ENCODE measurements at regions not wholly inside any gene's neighbourhood (a gene's known extent, or its start where the extent isn't known, plus 50 kb on each side); places are given as distances from the start of the nearest gene placed in this dataset.

DNA sequence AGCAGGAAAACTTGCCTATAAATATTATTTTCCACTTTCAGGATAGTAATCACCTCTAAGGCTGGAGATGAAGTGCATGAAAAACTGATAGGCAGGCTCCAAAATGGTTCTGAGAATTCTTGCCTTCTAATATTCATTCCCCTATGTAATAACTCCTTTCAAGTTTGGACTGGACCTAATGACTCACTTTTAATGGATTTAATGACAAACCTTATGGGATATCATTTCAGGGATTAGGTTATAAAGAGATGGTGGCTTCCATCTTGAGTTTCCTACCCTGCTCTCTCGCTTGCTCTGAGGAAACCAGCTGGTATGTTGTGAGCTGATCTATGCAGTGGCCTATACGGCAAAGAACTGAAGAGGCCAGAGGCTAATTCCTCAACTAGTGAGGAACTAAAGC is 192.0 kb downstream of the BCHE start:
- ChIA-PET CTCF (ENCODE audit: low intra/inter-chr PET ratio, low total read pairs) (no interaction called here), POLR2A (no interaction called here)
- DNase-seq (ENCODE audit: low spot score) (no peak), FAIRE-seq (no peak), ATAC-seq (no peak)
- BruUV-seq (replicated peaks): no TSS peak
- no peaks in the 10 kb centered on the region for H3K27me3 ChIP-seq (ENCODE audit: control insufficient read depth in 1 of 2, insufficient read depth in 2 of 2, low read length in 2 of 2)
- no peaks in the 10 kb centered on the region for H3K79me2 ChIP-seq (ENCODE audit: insufficient read depth, low read length)
- H2AFZ ChIP-seq (ENCODE audit: low read length): no peak overlapping the region
- no peak overlapping the region for H3K4me3 ChIP-seq (replicated peaks in 1 of 3; ENCODE audit: insufficient read depth in 1 of 3, low read depth in 2 of 3, low read length in 3 of 3)
- in situ Hi-C loops (cut with HindIII; ENCODE audit: extremely low pct_ligation_motif_present, low pct_unique_long_range_greater_than_20kb): no loop called here
- no peaks in the 10 kb centered on the region for H3K4me1 ChIP-seq (ENCODE audit: insufficient read depth, low read length)
- H3K9ac ChIP-seq (ENCODE audit: insufficient read depth, low read depth, low read length): no peak overlapping the region
- H3K4me2 ChIP-seq (ENCODE audit: low read depth, low read length): no peak overlapping the region
- intact Hi-C loops (cut with micrococcal nuclease; ENCODE audit: unreplicated experiment): no loop called here
- TF ChIP-seq ZMYM3 (CRISPR knock-in tag; IDR thresholded peaks at IDR 0.05) (no peak), RBFOX2 (IDR thresholded peaks at IDR 0.05; ENCODE audit: low read depth, low read length) (no peak), ZNF614 (CRISPR knock-in tag; IDR thresholded peaks at IDR 0.05; ENCODE audit: borderline replicate concordance) (no peak), ZNF605 (CRISPR knock-in tag; IDR thresholded peaks at IDR 0.05) (no peak), EHMT2 (IDR thresholded peaks at IDR 0.05; ENCODE audit: borderline replicate concordance, low read depth, low read length) (no peak), BRCA1 (CRISPR knock-in tag; IDR thresholded peaks at IDR 0.05) (no peak), MED13 (CRISPR knock-in tag; IDR thresholded peaks at IDR 0.05) (no peak), TERF1 (CRISPR knock-in tag; IDR thresholded peaks at IDR 0.05) (no peak), NR2F1 (CRISPR knock-in tag; IDR thresholded peaks at IDR 0.05) (no peak)
- TF ChIP-seq, protein P1, sequence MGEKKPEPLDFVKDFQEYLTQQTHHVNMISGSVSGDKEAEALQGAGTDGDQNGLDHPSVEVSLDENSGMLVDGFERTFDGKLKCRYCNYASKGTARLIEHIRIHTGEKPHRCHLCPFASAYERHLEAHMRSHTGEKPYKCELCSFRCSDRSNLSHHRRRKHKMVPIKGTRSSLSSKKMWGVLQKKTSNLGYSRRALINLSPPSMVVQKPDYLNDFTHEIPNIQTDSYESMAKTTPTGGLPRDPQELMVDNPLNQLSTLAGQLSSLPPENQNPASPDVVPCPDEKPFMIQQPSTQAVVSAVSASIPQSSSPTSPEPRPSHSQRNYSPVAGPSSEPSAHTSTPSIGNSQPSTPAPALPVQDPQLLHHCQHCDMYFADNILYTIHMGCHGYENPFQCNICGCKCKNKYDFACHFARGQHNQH (CRISPR knock-in tag; IDR thresholded peaks at IDR 0.05): no peak
- no peak overlapping the region for H3K27ac ChIP-seq (ENCODE audit: extremely low read length, insufficient read depth, low read length)
- WGBS (ENCODE audit: low lambda C conversion rate): 5% methylated on average over 2 of the region's 2 CpGs
- H4K20me1 ChIP-seq (ENCODE audit: insufficient read depth, low read length): no peaks in the 10 kb centered on the region
- no peaks in the 10 kb centered on the region for H3K9me3 ChIP-seq (ENCODE audit: low read length)
- H3K36me3 ChIP-seq (replicated peaks in 1 of 2; ENCODE audit: control insufficient read depth in 1 of 2, insufficient read depth in 2 of 2, low read length in 2 of 2): no peaks in the 10 kb centered on the region
